GM12864 (cell line): ENCODE measurements at regions not wholly inside any gene's neighbourhood (a gene's known extent, or its start where the extent isn't known, plus 50 kb on each side); places are given as distances from the start of the nearest gene placed in this dataset.

Source experiments
- DNase-seq: peaks from one replicate; pipeline ENCODE4 v3.0.0-alpha.2; 2011; ENCODE audit warnings: low read depth
- H3K4me3 ChIP-seq: 2 replicates; pipeline ENCODE4 v1.5.1; 2011; ENCODE audit warnings: mild to moderate bottlenecking, low read depth, low read length, control low read depth
- TF ChIP-seq, protein P1 (sequence below): IDR thresholded peaks from 2 replicates; pipeline ENCODE4 v1.5.1; 2011; ENCODE audit warnings: low read depth, mild to moderate bottlenecking, moderate library complexity, low read length, control low read depth, inconsistent platforms; ENCODE audit errors: missing control alignments

DNA sequence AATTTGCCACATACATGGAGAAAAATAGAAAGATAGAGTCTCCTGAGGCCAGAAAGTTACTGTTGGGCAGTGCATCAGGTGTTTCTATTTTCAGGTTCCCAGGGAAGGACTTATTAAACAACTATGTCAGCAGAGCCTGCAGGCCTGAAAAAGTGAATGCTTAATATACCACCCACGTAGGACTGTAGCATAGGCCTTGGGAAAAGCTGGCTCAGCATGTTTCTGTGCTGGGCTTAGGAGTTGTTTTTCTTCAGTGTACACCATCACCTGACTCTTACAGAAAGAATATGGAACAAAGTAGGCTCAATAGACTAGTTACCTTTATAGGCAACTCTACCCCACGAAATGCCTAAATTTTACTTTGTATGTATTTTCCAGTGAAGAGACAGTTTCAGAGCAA lies 1385.9 kb downstream of the FAM133A start:
- no peak overlapping the region for H3K4me3 ChIP-seq
- DNase-seq, result no peak
- TF ChIP-seq, protein P1, sequence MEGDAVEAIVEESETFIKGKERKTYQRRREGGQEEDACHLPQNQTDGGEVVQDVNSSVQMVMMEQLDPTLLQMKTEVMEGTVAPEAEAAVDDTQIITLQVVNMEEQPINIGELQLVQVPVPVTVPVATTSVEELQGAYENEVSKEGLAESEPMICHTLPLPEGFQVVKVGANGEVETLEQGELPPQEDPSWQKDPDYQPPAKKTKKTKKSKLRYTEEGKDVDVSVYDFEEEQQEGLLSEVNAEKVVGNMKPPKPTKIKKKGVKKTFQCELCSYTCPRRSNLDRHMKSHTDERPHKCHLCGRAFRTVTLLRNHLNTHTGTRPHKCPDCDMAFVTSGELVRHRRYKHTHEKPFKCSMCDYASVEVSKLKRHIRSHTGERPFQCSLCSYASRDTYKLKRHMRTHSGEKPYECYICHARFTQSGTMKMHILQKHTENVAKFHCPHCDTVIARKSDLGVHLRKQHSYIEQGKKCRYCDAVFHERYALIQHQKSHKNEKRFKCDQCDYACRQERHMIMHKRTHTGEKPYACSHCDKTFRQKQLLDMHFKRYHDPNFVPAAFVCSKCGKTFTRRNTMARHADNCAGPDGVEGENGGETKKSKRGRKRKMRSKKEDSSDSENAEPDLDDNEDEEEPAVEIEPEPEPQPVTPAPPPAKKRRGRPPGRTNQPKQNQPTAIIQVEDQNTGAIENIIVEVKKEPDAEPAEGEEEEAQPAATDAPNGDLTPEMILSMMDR, result no peak

DNA sequence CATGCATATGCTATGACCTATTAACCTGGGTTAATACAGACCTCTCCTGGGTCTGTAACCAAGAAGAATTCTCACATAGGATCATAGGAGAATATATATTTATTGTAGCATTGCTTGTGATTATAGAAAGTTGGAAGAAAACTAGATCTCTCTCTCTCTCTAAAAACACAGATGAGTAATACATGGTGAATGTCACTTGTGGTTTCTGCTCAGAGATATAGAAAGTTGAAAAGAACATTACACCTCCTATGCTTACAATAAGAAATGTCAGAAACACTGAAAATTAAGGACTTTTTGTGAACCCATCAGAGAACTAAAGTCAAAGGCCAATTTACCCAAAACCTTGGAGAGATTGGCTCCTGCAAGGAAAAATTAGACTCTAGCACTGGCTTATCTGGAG lies 1389.5 kb downstream of the FAM133A start:
- no peak for DNase-seq
- no peak overlapping the region for H3K4me3 ChIP-seq
- TF ChIP-seq, protein P1, result no peak

DNA sequence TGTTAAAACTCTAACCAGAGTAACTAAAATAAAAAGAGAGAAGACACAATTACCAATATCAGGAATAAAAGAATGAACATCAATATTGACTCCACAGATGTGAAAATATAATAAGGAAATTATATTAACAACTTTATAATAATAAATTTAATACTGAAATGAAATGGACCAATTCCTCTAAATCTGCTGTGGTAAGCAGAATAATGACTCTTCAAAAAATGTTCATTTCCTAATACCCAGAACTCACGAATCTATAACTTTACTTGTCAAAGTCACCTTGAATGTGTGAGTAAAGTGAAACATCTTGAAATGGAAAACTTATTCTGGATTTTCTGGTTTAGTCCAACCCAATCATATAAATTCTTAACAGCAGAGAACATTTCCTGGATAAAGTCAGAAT lies 1391.1 kb downstream of the FAM133A start:
- DNase-seq, result no peak
- TF ChIP-seq, protein P1, result no peak
- H3K4me3 ChIP-seq, result no peak overlapping the region

DNA sequence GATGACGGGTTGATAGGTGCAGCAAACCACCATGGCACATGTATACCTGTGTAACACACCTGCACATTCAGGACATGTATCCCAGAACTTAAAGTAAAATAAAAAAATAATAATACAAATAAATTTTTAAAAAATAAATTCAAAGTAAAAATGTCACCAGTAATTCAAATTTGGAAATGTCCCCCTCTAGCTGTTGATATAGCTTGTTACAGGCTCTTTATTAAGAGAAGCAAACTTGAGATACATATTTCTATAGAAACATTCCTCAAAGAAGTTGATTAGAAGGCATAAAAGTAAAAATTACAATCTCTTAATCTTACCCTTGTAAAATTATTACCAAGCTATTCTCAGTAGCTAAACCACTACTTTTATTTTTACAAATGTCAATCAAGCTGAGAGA lies 1397.0 kb downstream of the FAM133A start:
- no peak overlapping the region for H3K4me3 ChIP-seq
- TF ChIP-seq, protein P1, result no peak
- no peak for DNase-seq

DNA sequence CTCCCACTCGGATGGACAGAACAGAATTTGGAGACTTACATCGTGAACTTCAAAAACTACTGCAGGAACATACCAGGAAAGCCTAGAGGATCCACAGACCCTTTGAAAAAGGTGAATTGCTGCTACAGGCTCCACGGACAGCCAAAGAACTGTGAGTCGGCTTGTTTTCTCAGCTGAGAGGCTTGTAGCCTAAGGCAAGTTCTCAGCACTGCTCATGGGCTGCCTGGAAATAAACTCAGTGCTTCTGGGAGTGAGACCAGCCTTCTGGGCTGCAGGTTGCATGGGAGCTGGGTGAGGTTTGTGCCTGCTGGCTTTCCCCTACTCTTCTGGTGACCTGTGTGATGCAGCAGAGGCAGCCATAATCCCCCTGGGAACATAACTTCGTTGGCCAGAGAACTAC lies 1397.6 kb downstream of the FAM133A start:
- TF ChIP-seq, protein P1, result no peak
- H3K4me3 ChIP-seq, result no peak overlapping the region
- no peak for DNase-seq

DNA sequence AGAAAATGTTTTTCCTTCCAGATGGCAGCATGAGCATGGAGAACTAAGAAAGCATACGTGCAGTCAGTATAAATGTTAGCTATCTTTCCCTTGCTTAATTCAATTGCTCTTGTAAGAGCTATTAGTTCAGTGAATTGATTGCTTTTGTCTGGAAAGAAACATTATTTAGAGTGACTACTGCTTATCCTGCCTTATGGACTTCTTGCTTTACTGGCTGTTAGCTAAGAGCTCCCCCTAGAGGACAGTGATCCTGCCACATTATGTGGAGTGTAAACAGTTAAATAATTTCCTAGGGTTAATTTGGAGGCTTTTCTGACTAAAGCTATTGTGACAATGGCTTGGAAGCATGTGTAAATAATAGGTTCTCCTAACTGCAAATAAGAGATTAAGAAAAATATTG lies 1402.4 kb downstream of the FAM133A start:
- TF ChIP-seq, protein P1, result peak; percentile 33
- DNase-seq, result no peak
- no peak overlapping the region for H3K4me3 ChIP-seq

DNA sequence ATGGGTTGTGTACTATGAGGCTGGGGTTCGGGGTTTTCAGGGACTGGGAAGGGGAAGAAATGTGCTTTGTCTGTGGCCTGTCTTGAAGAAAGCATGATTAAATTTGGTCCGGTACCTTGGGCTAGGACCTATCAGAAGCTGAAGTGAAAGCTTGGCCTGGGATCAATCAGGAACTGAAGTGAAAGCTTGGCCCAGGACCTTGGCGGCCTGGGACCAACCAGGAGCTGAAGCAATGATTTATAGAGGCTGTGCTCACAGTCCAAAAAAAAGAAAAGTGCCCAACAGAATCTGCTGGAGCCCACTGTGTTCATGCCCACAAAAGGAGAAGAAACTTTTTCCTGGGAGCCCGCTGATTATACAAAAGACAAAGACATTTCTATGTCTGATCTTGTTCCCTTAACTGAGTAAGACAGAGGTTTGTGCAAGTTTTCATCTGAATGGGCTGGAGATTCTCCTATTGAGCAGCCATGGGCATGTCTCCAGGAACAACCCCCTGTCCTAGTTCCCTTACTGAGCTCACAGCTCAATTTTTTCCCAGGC lies 1427.9 kb downstream of the FAM133A start:
- no peak overlapping the region for H3K4me3 ChIP-seq
- DNase-seq, result no peak
- TF ChIP-seq, protein P1, result no peak
